ENCODE measurements at regions not wholly inside any gene's neighbourhood (a gene's known extent, or its start where the extent isn't known, plus 50 kb on each side); places are given as distances from the start of the nearest gene placed in this dataset.

GRCh38 chr4:184940500-184940899, 77.8 kb upstream of the HELT start:
- peaks cover 20% of the 10 kb centered on the region for H3K27me3 Mint-ChIP-seq (ENCODE audit: low read depth)
- H3K4me3 Mint-ChIP-seq (ENCODE audit: low read depth), result no peak overlapping the region
- intact Hi-C loops (cut with micrococcal nuclease), result no loop called here
- H3K27ac Mint-ChIP-seq, result no peak overlapping the region
- no peaks in the 10 kb centered on the region for H3K36me3 Mint-ChIP-seq (ENCODE audit: low read depth)
- DNase-seq (ENCODE audit: low spot score), result no peak
- no peaks in the 10 kb centered on the region for H3K4me1 Mint-ChIP-seq (ENCODE audit: low read depth)
- no peaks in the 10 kb centered on the region for H3K9me3 Mint-ChIP-seq

- Mint-ChIP-seq H3K9me3 (no peaks in the 10 kb centered on the region), H3K36me3 (ENCODE audit: low read depth) (no peaks in the 10 kb centered on the region), H3K27me3 (ENCODE audit: low read depth) (peaks cover 26% of the 10 kb centered on the region), H3K27ac (no peak overlapping the region), H3K4me3 (ENCODE audit: low read depth) (no peak overlapping the region), H3K4me1 (ENCODE audit: low read depth) (no peaks in the 10 kb centered on the region)
- DNase-seq (ENCODE audit: low spot score), result no peak
- intact Hi-C loops (cut with micrococcal nuclease), result no loop called here
Observed at GRCh38 chr4:184941671-184942418, 76.4 kb upstream of the HELT start.

- DNase-seq (ENCODE audit: low spot score), result no peak
- Mint-ChIP-seq H3K36me3 (ENCODE audit: low read depth) (no peaks in the 10 kb centered on the region), H3K27ac (no peak overlapping the region), H3K4me3 (ENCODE audit: low read depth) (no peak overlapping the region), H3K9me3 (no peaks in the 10 kb centered on the region), H3K4me1 (ENCODE audit: low read depth) (no peaks in the 10 kb centered on the region), H3K27me3 (ENCODE audit: low read depth) (peaks cover 34% of the 10 kb centered on the region)
- intact Hi-C loops (cut with micrococcal nuclease), result no loop called here
Observed at GRCh38 chr4:184942444-184943425, 75.6 kb upstream of the HELT start.

GRCh38 chr4:184949020-184949419, 69.3 kb upstream of the HELT start:
- Mint-ChIP-seq H3K9me3 (no peaks in the 10 kb centered on the region), H3K27ac (no peak overlapping the region), H3K4me3 (ENCODE audit: low read depth) (no peak overlapping the region), H3K27me3 (ENCODE audit: low read depth) (peaks cover 42% of the 10 kb centered on the region), H3K4me1 (ENCODE audit: low read depth) (no peaks in the 10 kb centered on the region), H3K36me3 (ENCODE audit: low read depth) (no peaks in the 10 kb centered on the region)
- DNase-seq (ENCODE audit: low spot score), result peak; percentile 0
- intact Hi-C loops (cut with micrococcal nuclease), result no loop called here

GRCh38 chr4:184950117-184950830, 68.0 kb upstream of the HELT start:
- H3K27ac Mint-ChIP-seq, result no peak overlapping the region
- peaks cover 36% of the 10 kb centered on the region for H3K27me3 Mint-ChIP-seq (ENCODE audit: low read depth)
- H3K4me3 Mint-ChIP-seq (ENCODE audit: low read depth), result no peak overlapping the region
- no peak for DNase-seq (ENCODE audit: low spot score)
- intact Hi-C loops (cut with micrococcal nuclease), result no loop called here
- H3K36me3 Mint-ChIP-seq (ENCODE audit: low read depth), result no peaks in the 10 kb centered on the region
- H3K9me3 Mint-ChIP-seq, result no peaks in the 10 kb centered on the region
- no peaks in the 10 kb centered on the region for H3K4me1 Mint-ChIP-seq (ENCODE audit: low read depth)

- H3K36me3 Mint-ChIP-seq (ENCODE audit: low read depth), result no peaks in the 10 kb centered on the region
- DNase-seq (ENCODE audit: low spot score), result no peak
- intact Hi-C loops (cut with micrococcal nuclease), result no loop called here
- H3K4me1 Mint-ChIP-seq (ENCODE audit: low read depth), result no peaks in the 10 kb centered on the region
- H3K27ac Mint-ChIP-seq, result no peak overlapping the region
- H3K9me3 Mint-ChIP-seq, result no peaks in the 10 kb centered on the region
- no peak overlapping the region for H3K4me3 Mint-ChIP-seq (ENCODE audit: low read depth)
- peaks cover 33% of the 10 kb centered on the region for H3K27me3 Mint-ChIP-seq (ENCODE audit: low read depth)
Observed at GRCh38 chr4:184950926-184951325, 67.4 kb upstream of the HELT start.

- Mint-ChIP-seq H3K9me3 (no peaks in the 10 kb centered on the region), H3K4me1 (ENCODE audit: low read depth) (no peaks in the 10 kb centered on the region), H3K27ac (no peak overlapping the region), H3K4me3 (ENCODE audit: low read depth) (no peak overlapping the region), H3K36me3 (ENCODE audit: low read depth) (no peaks in the 10 kb centered on the region), H3K27me3 (ENCODE audit: low read depth) (peaks cover 27% of the 10 kb centered on the region)
- intact Hi-C loops (cut with micrococcal nuclease), result no loop called here
- no peak for DNase-seq (ENCODE audit: low spot score)
Observed at GRCh38 chr4:184951668-184952160, 66.6 kb upstream of the HELT start.

GRCh38 chr4:184952522-184952921, 65.8 kb upstream of the HELT start:
- no peak overlapping the region for H3K27ac Mint-ChIP-seq
- no peaks in the 10 kb centered on the region for H3K36me3 Mint-ChIP-seq (ENCODE audit: low read depth)
- no peak for DNase-seq (ENCODE audit: low spot score)
- no peaks in the 10 kb centered on the region for H3K9me3 Mint-ChIP-seq
- H3K4me1 Mint-ChIP-seq (ENCODE audit: low read depth), result no peaks in the 10 kb centered on the region
- intact Hi-C loops (cut with micrococcal nuclease), result no loop called here
- H3K4me3 Mint-ChIP-seq (ENCODE audit: low read depth), result no peak overlapping the region
- peaks cover 25% of the 10 kb centered on the region for H3K27me3 Mint-ChIP-seq (ENCODE audit: low read depth)

GRCh38 chr4:184953421-184953945, 64.8 kb upstream of the HELT start:
- no peak for DNase-seq (ENCODE audit: low spot score)
- Mint-ChIP-seq H3K27ac (no peak overlapping the region), H3K36me3 (ENCODE audit: low read depth) (no peaks in the 10 kb centered on the region), H3K9me3 (no peaks in the 10 kb centered on the region), H3K4me3 (ENCODE audit: low read depth) (no peak overlapping the region), H3K4me1 (ENCODE audit: low read depth) (peaks cover under 1% of the 10 kb centered on the region), H3K27me3 (ENCODE audit: low read depth) (peaks cover 23% of the 10 kb centered on the region)
- intact Hi-C loops (cut with micrococcal nuclease), result no loop called here

- Mint-ChIP-seq H3K36me3 (ENCODE audit: low read depth) (no peaks in the 10 kb centered on the region), H3K9me3 (no peaks in the 10 kb centered on the region)
- DNase-seq (ENCODE audit: low spot score), result no peak
Observed at GRCh38 chr4:184953971-184954370, 64.3 kb upstream of the HELT start.

GRCh38 chr4:184954482-184954881, 63.8 kb upstream of the HELT start:
- H3K27me3 Mint-ChIP-seq (ENCODE audit: low read depth), result peaks cover 24% of the 10 kb centered on the region
- no peak overlapping the region for H3K27ac Mint-ChIP-seq
- no peak overlapping the region for H3K4me3 Mint-ChIP-seq (ENCODE audit: low read depth)
- no peak for DNase-seq (ENCODE audit: low spot score)
- intact Hi-C loops (cut with micrococcal nuclease), result no loop called here
- H3K36me3 Mint-ChIP-seq (ENCODE audit: low read depth), result no peaks in the 10 kb centered on the region
- H3K4me1 Mint-ChIP-seq (ENCODE audit: low read depth), result peaks cover 4% of the 10 kb centered on the region
- H3K9me3 Mint-ChIP-seq, result no peaks in the 10 kb centered on the region

More at GRCh38 chr4:184953971-184954370, 64.3 kb upstream of the HELT start:
- H3K4me1 Mint-ChIP-seq (ENCODE audit: low read depth), result peaks cover 3% of the 10 kb centered on the region
- peaks cover 23% of the 10 kb centered on the region for H3K27me3 Mint-ChIP-seq (ENCODE audit: low read depth)
- no peak overlapping the region for H3K27ac Mint-ChIP-seq
- H3K4me3 Mint-ChIP-seq (ENCODE audit: low read depth), result no peak overlapping the region
- intact Hi-C loops (cut with micrococcal nuclease), result no loop called here

- DNase-seq (ENCODE audit: low spot score), result no peak
- H3K27ac Mint-ChIP-seq, result no peak overlapping the region
- H3K27me3 Mint-ChIP-seq (ENCODE audit: low read depth), result peaks cover 25% of the 10 kb centered on the region
- no peaks in the 10 kb centered on the region for H3K36me3 Mint-ChIP-seq (ENCODE audit: low read depth)
- no peak overlapping the region for H3K4me3 Mint-ChIP-seq (ENCODE audit: low read depth)
- H3K4me1 Mint-ChIP-seq (ENCODE audit: low read depth), result peaks cover 4% of the 10 kb centered on the region
- H3K9me3 Mint-ChIP-seq, result no peaks in the 10 kb centered on the region
- intact Hi-C loops (cut with micrococcal nuclease), result no loop called here
Observed at GRCh38 chr4:184955116-184955515, 63.2 kb upstream of the HELT start.

All from activated T-helper 2 cell treated with anti-CD3 and anti-CD28 coated beads, Interferon-gamma antibody, Interleukin-2, Interleukin-4, amounts not matched to agents 10 μg/mL and 5 μg/mL and 100 μg/mL, durations not matched to agents 14 hours and 24 hours and 36 hours (primary cell).